NAMALWA (cell line): ENCODE measurements at regions not wholly inside any gene's neighbourhood (a gene's known extent, or its start where the extent isn't known, plus 50 kb on each side); places are given as distances from the start of the nearest gene placed in this dataset.

Experiments used
- DNase-seq: peaks from one replicate; pipeline ENCODE4 v3.0.0-alpha.2; 2015; ENCODE audit warnings: low spot score

- no peak for DNase-seq
Observed at GRCh38 chr5:145506185-145506850, 328.8 kb downstream of the PRELID2 start.

- DNase-seq: no peak
Observed at GRCh38 chr5:145502906-145503305, 332.2 kb downstream of the PRELID2 start.

GRCh38 chr5:145500710-145501109, 334.4 kb downstream of the PRELID2 start:
- no peak for DNase-seq

- DNase-seq: no peak
Observed at GRCh38 chr5:145499483-145499882, 335.7 kb downstream of the PRELID2 start.

GRCh38 chr5:145497052-145497451, 338.1 kb downstream of the PRELID2 start:
- DNase-seq: no peak

- DNase-seq: no peak
Observed at GRCh38 chr5:145495741-145496140, 339.4 kb downstream of the PRELID2 start.

- DNase-seq: no peak
Observed at GRCh38 chr5:145495196-145495595, 339.9 kb downstream of the PRELID2 start.

GRCh38 chr5:145493435-145493834, 341.7 kb downstream of the PRELID2 start:
- no peak for DNase-seq

GRCh38 chr5:145489516-145489915, 345.6 kb downstream of the PRELID2 start:
- no peak for DNase-seq

GRCh38 chr5:145484158-145484557, 351.0 kb downstream of the PRELID2 start:
- no peak for DNase-seq

- DNase-seq: no peak
Observed at GRCh38 chr5:145483212-145483611, 351.9 kb downstream of the PRELID2 start.

GRCh38 chr5:145479857-145480256, 355.3 kb downstream of the PRELID2 start:
- no peak for DNase-seq

GRCh38 chr5:145479271-145479670, 355.9 kb downstream of the PRELID2 start:
- no peak for DNase-seq

- no peak for DNase-seq
Observed at GRCh38 chr5:145478651-145479050, 356.5 kb downstream of the PRELID2 start.

GRCh38 chr5:145473042-145473642, 362.0 kb downstream of the PRELID2 start:
- no peak for DNase-seq

GRCh38 chr5:145471831-145472612, 363.1 kb downstream of the PRELID2 start:
- DNase-seq: no peak

- no peak for DNase-seq
Observed at GRCh38 chr5:145471026-145471425, 364.1 kb downstream of the PRELID2 start.

- no peak for DNase-seq
Observed at GRCh38 chr5:145470396-145470979, 364.7 kb downstream of the PRELID2 start.

GRCh38 chr5:145467446-145467845, 367.7 kb downstream of the PRELID2 start:
- no peak for DNase-seq

GRCh38 chr5:145466533-145466932, 368.6 kb downstream of the PRELID2 start:
- DNase-seq: no peak

- no peak for DNase-seq
Observed at GRCh38 chr5:145465474-145466263, 369.5 kb downstream of the PRELID2 start.

GRCh38 chr5:145464171-145464570, 371.0 kb downstream of the PRELID2 start:
- no peak for DNase-seq
